DOHH2 (cell line): ENCODE measurements at regions not wholly inside any gene's neighbourhood (a gene's known extent, or its start where the extent isn't known, plus 50 kb on each side); places are given as distances from the start of the nearest gene placed in this dataset.

ENCODE experiments used
- H3F3A ChIP-seq: fragments of 200-600 bp; sonication (generic), shearing (Covaris generic); 2 replicates; pipeline ENCODE4 v1.6.0; 2016; ENCODE audit warnings: antibody characterized with exemption, mild to moderate bottlenecking; ENCODE audit not compliant: control insufficient read depth, insufficient read depth
- H3K27ac ChIP-seq: fragments of 200-600 bp; sonication (generic); 2 replicates; pipeline ENCODE4 v1.5.1; 2014; ENCODE audit warnings: low read depth, mild to moderate bottlenecking, low read length, moderate library complexity
- H3K27me3 ChIP-seq: fragments of 200-600 bp; sonication (generic); 2 replicates; pipeline ENCODE4 v1.6.1; 2014; ENCODE audit warnings: mild to moderate bottlenecking, low read length, mixed read lengths; ENCODE audit not compliant: control insufficient read depth
- H3K36me3 ChIP-seq: fragments of 200-600 bp; sonication (generic); 2 replicates; pipeline ENCODE4 v1.6.1; 2014; ENCODE audit warnings: mild to moderate bottlenecking, low read length, moderate library complexity, mixed read lengths; ENCODE audit not compliant: control insufficient read depth
- H3K4me1 ChIP-seq: fragments of 200-600 bp; sonication (generic); 2 replicates; pipeline ENCODE4 v1.6.1; 2014; ENCODE audit warnings: mild to moderate bottlenecking, low read length, mixed read lengths; ENCODE audit not compliant: control insufficient read depth
- H3K4me2 ChIP-seq: fragments of 200-600 bp; sonication (generic); 2 replicates; pipeline ENCODE4 v1.6.0; 2014; ENCODE audit warnings: mild to moderate bottlenecking, low read length, moderate library complexity
- H3K4me3 ChIP-seq: fragments of 200-600 bp; sonication (generic); 2 replicates; pipeline ENCODE4 v1.5.1; 2014; ENCODE audit warnings: mild to moderate bottlenecking, low read length, mixed read lengths
- H3K79me2 ChIP-seq: fragments of 200-600 bp; sonication (generic); 2 replicates; pipeline ENCODE4 v1.6.1; 2014; ENCODE audit warnings: mild to moderate bottlenecking, low read length, mixed read lengths; ENCODE audit not compliant: control insufficient read depth
- H3K9me2 ChIP-seq: fragments of 200-600 bp; sonication (generic); replicated peaks from 2 replicates; pipeline ENCODE4 v1.6.1; 2014; ENCODE audit warnings: mild to moderate bottlenecking, low read length, mixed read lengths; ENCODE audit not compliant: control insufficient read depth
- H3K9me3 ChIP-seq: fragments of 200-600 bp; sonication (generic); 2 replicates; pipeline ENCODE4 v1.6.1; 2014; ENCODE audit warnings: antibody characterized with exemption, low read length, mixed read lengths; ENCODE audit not compliant: control insufficient read depth, insufficient read depth
- H4K20me1 ChIP-seq: fragments of 200-600 bp; sonication (generic); 2 replicates; pipeline ENCODE4 v1.6.0; 2014; ENCODE audit warnings: low read depth, mild to moderate bottlenecking, antibody characterized with exemption, low read length, moderate library complexity; ENCODE audit not compliant: control insufficient read depth, insufficient read depth
- EZH2phosphoT487 ChIP-seq: fragments of 200-600 bp; sonication (generic); IDR thresholded peaks from 2 replicates; pipeline ENCODE4 v1.6.1; 2017; ENCODE audit warnings: borderline replicate concordance, mild to moderate bottlenecking, antibody characterized with exemption, low read length, moderate library complexity, mixed read lengths
- TF ChIP-seq, protein P1 (sequence below): fragments of 200-600 bp; sonication (generic); IDR thresholded peaks from one replicate; pipeline ENCODE4 v1.5.1; 2014; ENCODE audit warnings: antibody characterized with exemption, mild to moderate bottlenecking, low read depth, low read length; ENCODE audit not compliant: poor library complexity, severe bottlenecking

DNA sequence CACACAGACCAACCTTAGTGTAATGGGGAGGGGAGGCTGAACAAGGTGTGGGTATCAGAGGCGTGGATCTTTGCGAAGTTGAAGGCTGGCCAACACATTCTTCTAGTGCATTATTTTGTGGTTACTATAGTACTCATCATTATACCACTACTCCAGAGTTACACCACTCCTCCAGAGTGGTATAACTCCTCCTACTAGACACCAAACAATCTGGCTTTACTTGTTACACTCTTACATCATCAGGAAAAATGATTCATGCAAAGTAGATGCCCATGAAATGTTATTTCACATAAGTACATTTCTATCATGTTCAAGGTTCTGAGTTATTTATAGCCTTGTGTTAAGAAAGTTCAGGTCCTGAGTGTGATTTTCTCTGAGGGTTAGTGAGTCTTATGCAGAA, 443.1 kb upstream of the OPRM1 start:
- no peaks in the 10 kb centered on the region for H3K79me2 ChIP-seq
- no peaks in the 10 kb centered on the region for H3K27me3 ChIP-seq
- H3K27ac ChIP-seq, result no peak overlapping the region
- H3K4me2 ChIP-seq, result no peak overlapping the region
- H3K9me3 ChIP-seq, result no peaks in the 10 kb centered on the region
- no peaks in the 10 kb centered on the region for H3K9me2 ChIP-seq
- no peaks in the 10 kb centered on the region for H4K20me1 ChIP-seq
- no peaks in the 10 kb centered on the region for H3F3A ChIP-seq
- no peaks in the 10 kb centered on the region for H3K36me3 ChIP-seq
- TF ChIP-seq, protein P1, sequence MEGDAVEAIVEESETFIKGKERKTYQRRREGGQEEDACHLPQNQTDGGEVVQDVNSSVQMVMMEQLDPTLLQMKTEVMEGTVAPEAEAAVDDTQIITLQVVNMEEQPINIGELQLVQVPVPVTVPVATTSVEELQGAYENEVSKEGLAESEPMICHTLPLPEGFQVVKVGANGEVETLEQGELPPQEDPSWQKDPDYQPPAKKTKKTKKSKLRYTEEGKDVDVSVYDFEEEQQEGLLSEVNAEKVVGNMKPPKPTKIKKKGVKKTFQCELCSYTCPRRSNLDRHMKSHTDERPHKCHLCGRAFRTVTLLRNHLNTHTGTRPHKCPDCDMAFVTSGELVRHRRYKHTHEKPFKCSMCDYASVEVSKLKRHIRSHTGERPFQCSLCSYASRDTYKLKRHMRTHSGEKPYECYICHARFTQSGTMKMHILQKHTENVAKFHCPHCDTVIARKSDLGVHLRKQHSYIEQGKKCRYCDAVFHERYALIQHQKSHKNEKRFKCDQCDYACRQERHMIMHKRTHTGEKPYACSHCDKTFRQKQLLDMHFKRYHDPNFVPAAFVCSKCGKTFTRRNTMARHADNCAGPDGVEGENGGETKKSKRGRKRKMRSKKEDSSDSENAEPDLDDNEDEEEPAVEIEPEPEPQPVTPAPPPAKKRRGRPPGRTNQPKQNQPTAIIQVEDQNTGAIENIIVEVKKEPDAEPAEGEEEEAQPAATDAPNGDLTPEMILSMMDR, result no peak
- TF ChIP-seq EZH2phosphoT487, result no peak
- no peak overlapping the region for H3K4me3 ChIP-seq
- no peaks in the 10 kb centered on the region for H3K4me1 ChIP-seq

DNA sequence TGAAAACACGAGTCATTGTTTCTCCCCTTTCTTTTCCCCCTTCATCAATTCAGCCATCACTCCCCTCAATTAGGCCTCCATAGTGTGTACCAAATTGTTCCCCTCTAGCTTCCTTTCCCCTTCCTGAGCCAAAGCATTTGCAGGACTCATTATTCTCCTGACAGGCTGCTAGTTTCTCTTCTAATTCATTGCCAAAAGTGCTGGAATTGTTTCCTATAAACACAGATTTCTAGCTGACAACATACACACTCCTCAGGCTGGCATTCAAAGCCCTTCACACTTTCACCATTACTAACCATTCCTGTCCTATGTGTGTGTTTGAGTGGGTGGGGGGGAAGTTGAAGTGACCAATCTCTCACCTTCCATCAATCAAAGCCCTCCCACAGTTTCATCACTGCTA, 444.2 kb upstream of the OPRM1 start:
- no peaks in the 10 kb centered on the region for H3F3A ChIP-seq
- TF ChIP-seq EZH2phosphoT487, result no peak
- TF ChIP-seq, protein P1, result no peak

DNA sequence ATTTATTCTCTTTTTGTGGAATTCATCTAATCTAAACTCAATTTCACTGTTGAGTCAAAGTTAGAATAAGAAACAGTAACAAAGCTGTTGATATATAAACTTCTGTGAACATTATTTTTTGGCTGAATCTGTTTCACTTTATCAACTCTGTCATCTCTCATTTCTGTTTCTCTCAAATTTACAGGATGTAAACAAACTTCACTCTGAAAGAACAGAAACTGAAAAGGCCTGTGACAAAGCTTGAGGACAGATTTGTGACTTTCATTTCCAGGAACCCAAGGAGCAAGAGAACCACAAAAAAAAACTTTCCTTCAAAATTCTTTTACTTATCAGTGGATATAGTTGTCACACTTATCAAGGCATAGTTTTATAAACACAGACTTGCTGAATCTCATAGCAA, 447.9 kb upstream of the OPRM1 start:
- Histone ChIP-seq H3K9me3 (no peaks in the 10 kb centered on the region), H3K79me2 (no peaks in the 10 kb centered on the region), H3K4me1 (no peaks in the 10 kb centered on the region), H3K27me3 (no peaks in the 10 kb centered on the region), H4K20me1 (no peaks in the 10 kb centered on the region), H3K4me3 (no peak overlapping the region), H3K9me2 (no peaks in the 10 kb centered on the region), H3K4me2 (no peak overlapping the region), H3K36me3 (no peaks in the 10 kb centered on the region), H3F3A (no peaks in the 10 kb centered on the region), H3K27ac (no peak overlapping the region)
- TF ChIP-seq EZH2phosphoT487, result no peak
- TF ChIP-seq, protein P1, result no peak

More for the DNA sequence above, 444.2 kb upstream of the OPRM1 start:
- Histone ChIP-seq H3K9me3 (no peaks in the 10 kb centered on the region), H3K27ac (no peak overlapping the region), H3K4me3 (no peak overlapping the region), H3K9me2 (no peaks in the 10 kb centered on the region), H3K27me3 (no peaks in the 10 kb centered on the region), H3K79me2 (no peaks in the 10 kb centered on the region), H3K4me2 (no peak overlapping the region), H3K4me1 (no peaks in the 10 kb centered on the region), H4K20me1 (no peaks in the 10 kb centered on the region), H3K36me3 (no peaks in the 10 kb centered on the region)

DNA sequence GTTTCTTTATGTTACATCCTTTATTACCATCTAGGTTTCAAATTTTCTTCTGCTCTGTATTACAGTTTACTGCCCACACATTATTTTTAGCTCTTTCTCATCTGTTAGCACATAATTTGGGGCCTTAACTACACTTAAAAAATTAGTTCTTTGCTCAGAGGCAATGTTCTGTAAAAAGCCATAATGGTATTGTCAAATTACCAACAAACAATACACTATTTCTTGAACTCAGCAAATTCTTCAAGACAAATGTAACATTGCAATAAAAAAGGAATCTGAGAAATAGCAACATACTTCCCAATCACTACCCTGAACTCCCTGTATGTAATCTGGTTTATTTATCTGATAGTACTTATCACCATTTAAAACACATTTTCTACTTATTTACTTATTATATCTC, 448.6 kb upstream of the OPRM1 start:
- Histone ChIP-seq H3K9me3 (no peaks in the 10 kb centered on the region), H3K4me1 (no peaks in the 10 kb centered on the region)
- TF ChIP-seq, protein P1, result no peak
- TF ChIP-seq EZH2phosphoT487, result no peak

More for the DNA sequence above, 448.6 kb upstream of the OPRM1 start:
- Histone ChIP-seq H3K36me3 (no peaks in the 10 kb centered on the region), H4K20me1 (no peaks in the 10 kb centered on the region), H3K4me3 (no peak overlapping the region), H3F3A (no peaks in the 10 kb centered on the region), H3K27me3 (no peaks in the 10 kb centered on the region), H3K27ac (no peak overlapping the region), H3K79me2 (no peaks in the 10 kb centered on the region), H3K9me2 (no peaks in the 10 kb centered on the region), H3K4me2 (no peak overlapping the region)
